Fibroblast of mammary gland (primary cell): ENCODE measurements at regions not wholly inside any gene's neighbourhood (a gene's known extent, or its start where the extent isn't known, plus 50 kb on each side); places are given as distances from the start of the nearest gene placed in this dataset.

Experiments used
- DNase-seq: peaks from one replicate; pipeline ENCODE4 v3.0.0-alpha.2; 2010; ENCODE audit warnings: low read depth
- H3K4me3 ChIP-seq: 2 replicates; pipeline ENCODE4 v1.5.1; 2011; ENCODE audit warnings: low read depth, mild to moderate bottlenecking, low read length, moderate library complexity; ENCODE audit not compliant: control insufficient read depth
- TF ChIP-seq, protein P1 (sequence below): conservative IDR thresholded peaks from 2 replicates; pipeline ENCODE4 v1.5.1; 2011; ENCODE audit warnings: low read depth, low read length, inconsistent platforms; ENCODE audit not compliant: control insufficient read depth, insufficient read depth

DNA sequence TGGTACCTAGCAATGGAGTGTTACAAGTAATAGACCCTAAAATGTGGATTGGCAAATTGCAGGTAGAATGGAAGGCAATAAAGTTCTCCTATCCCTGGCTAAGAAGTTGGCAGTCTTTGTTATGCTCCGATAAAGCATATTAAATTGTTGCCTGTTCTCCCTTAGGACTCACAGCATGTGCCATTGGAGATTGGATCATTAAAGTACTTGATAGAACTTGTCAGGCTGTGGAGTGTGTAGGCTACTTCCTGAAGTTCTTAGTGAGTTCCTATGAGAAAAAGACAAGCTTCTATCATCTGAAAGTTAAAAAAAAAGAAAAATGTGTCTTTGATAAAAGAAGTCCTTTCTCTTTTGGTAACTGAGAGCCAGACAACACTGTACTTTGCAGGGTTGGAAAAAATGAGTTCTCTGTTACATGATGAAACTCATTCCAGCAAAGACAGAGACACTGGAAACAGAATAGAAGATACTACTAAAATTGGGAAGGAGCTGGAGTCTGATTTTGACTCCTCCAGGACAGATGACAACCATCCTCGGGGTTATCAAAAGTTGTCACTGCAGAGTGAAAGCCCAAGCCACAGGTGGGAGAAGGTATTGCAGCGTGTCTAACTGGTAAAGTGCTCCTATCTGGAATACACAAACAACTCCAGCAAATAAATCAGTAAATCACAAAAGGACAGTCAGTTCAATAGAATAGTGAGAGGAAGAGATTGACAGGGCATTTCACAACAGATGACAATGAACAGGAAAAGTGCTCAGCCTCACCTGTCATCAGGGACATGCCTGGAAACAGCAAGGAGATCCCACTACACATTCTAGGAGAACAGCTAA is 87.5 kb upstream of the WDR26 start:
- DNase-seq, result no peak
- H3K4me3 ChIP-seq, result no peak overlapping the region
- TF ChIP-seq, protein P1, sequence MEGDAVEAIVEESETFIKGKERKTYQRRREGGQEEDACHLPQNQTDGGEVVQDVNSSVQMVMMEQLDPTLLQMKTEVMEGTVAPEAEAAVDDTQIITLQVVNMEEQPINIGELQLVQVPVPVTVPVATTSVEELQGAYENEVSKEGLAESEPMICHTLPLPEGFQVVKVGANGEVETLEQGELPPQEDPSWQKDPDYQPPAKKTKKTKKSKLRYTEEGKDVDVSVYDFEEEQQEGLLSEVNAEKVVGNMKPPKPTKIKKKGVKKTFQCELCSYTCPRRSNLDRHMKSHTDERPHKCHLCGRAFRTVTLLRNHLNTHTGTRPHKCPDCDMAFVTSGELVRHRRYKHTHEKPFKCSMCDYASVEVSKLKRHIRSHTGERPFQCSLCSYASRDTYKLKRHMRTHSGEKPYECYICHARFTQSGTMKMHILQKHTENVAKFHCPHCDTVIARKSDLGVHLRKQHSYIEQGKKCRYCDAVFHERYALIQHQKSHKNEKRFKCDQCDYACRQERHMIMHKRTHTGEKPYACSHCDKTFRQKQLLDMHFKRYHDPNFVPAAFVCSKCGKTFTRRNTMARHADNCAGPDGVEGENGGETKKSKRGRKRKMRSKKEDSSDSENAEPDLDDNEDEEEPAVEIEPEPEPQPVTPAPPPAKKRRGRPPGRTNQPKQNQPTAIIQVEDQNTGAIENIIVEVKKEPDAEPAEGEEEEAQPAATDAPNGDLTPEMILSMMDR, result peak; percentile 6

DNA sequence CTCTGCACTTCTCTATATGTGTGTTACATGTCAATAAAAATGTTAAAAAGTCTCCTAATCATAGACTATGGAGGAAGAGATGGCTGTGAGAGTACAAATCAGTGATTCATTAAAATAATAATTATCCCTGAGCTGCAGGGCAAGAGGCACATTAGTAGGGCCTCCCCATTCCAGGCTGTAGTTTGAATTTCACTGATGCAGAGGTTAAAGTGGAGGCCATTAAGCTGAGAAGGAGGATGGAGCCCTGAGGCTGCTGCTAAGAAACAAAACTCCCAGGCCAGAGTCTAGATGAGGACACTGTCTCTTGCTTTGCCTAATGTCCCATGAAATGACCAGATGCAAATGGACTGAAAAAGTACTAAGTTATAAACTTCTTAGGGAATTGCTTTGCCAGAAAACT is 89.1 kb upstream of the WDR26 start:
- no peak overlapping the region for H3K4me3 ChIP-seq
- TF ChIP-seq, protein P1, result no peak
- DNase-seq, result no peak

DNA sequence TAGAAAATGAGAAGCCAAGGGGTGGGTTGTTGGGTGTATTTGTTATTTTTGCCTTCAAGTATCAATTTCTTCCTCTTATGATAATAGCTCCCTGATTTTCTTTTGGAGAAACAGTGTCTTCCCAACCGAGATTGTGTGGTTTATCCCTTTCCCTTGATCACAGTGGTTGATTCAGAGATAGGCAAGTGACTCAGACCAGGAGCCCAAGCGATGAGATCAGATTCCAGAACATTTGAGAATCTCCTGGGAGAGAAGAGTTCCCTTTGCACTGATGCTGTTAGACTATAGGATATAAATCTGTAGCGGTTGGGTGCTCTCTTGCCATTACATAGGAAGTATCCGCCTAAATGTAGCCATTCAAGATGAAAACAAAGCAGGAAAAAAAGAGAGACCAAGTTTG is 90.1 kb upstream of the WDR26 start:
- peak; percentile 92 for DNase-seq
- H3K4me3 ChIP-seq, result no peak overlapping the region
- TF ChIP-seq, protein P1, result no peak

DNA sequence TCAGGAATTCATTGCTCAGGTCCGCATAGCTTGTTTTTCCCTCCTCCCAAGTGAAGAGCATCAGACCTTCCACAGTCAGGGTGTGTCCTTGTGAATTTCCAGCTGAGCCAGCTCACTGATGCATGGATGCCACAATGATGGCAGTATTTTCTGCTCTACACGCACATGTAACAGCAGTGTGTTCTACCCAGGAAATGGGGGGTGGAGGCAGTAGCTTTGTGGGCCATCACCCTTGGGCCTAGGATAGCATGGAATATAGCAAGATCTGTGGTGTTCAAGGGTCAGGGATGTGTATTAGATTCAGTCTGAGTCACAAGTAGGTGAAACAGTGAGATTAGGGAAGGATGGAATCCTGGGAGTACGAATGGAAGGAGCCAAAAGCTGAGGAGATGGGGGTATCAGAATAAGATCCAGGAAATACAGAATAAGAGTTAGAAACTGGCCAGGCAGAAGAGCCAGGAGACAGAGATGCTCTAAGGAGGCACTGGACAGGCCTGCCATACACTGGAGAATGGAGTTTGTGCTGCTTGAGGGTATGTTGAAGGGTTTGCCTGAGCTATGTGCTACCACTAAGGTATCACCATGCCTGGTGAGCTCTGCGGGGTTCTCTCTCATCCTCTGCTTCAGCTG is 90.6 kb upstream of the CNIH3 start:
- H3K4me3 ChIP-seq, result peak overlapping the region; percentile 13
- DNase-seq, result peak; percentile 94

DNA sequence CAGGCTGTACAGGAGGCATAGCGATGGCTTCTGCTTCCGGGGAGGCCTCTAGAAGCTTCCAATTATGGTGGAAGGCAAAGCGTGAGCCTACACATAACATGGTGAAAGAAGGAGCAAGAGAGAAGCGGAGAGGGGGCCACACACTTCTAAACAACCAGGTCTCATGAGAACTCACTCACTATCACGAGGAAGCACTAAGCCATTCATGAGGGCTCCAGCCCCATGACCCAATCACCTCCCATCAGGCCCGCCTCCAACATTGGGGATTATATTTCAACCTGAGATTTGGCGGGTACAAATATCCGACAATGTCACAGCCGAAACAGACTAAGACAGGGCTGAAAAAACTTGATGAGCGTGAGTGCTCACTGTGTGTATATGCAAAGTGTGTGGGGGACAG is 89.3 kb upstream of the CNIH3 start:
- TF ChIP-seq, protein P1, result no peak
- H3K4me3 ChIP-seq, result no peak overlapping the region
- no peak for DNase-seq

More for the DNA sequence above, 90.6 kb upstream of the CNIH3 start:
- TF ChIP-seq, protein P1, result no peak

DNA sequence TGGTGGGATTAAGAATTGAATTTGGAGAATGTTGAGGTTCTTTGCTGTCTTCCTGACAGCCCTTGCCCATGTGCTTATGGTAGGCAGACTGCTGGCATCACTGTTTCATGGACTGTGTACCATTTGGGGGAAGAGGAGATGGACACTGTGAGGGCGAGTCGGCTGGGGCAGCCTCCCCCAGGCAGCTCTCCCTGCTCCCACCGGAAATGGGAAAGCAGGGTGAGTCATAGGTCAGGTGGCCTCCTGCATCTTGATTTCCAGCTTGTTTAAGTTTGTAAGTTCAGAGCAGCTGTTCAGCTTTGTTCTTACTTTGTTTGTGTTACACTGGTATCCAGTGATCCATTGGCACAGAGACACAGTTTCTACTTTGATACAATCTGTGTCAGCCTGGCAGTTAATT is 87.2 kb upstream of the CNIH3 start:
- TF ChIP-seq, protein P1, result no peak
- DNase-seq, result peak; percentile 95
- H3K4me3 ChIP-seq, result no peak overlapping the region

DNA sequence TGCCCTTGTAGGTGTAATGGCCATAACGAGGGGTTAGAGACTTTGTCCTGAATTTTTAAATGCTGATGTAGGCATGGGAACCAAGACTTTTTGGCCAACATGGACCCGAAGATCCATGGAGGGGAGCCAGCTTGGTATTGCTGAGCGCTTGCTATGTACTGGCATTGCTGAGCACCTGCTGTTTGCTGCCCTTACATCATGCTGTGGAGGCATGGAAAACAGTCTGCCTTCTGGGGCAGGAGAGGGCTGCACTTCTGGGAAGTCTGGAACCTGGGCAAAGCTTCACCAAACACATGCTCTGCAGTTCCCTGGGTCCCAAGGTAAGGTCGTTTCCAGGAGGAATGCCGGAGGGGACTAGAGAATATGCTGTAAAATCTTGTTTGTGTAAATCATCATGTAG is 86.3 kb upstream of the CNIH3 start:
- H3K4me3 ChIP-seq, result no peak overlapping the region
- TF ChIP-seq, protein P1, result no peak
- DNase-seq, result no peak
